H9 (cell line): ENCODE measurements at regions not wholly inside any gene's neighbourhood (a gene's known extent, or its start where the extent isn't known, plus 50 kb on each side); places are given as distances from the start of the nearest gene placed in this dataset.

Source experiments
- DNase-seq: peaks from one replicate; pipeline ENCODE4 v3.0.0-alpha.2; 2017
- H2AFZ ChIP-seq: one replicate; pipeline ENCODE4 v1.6.1; 2013; ENCODE audit warnings: mild to moderate bottlenecking, low read length, control low read depth, moderate library complexity
- H2AK5ac ChIP-seq: 2 replicates; pipeline ENCODE4 v1.6.1; 2013; ENCODE audit warnings: low read length, control low read depth, mixed read lengths; ENCODE audit not compliant: insufficient read length
- H2BK120ac ChIP-seq: one replicate; pipeline ENCODE4 v1.6.1; 2013; ENCODE audit warnings: low read depth, mild to moderate bottlenecking, low read length, control low read depth, inconsistent platforms; ENCODE audit not compliant: poor library complexity, severe bottlenecking
- H2BK12ac ChIP-seq: 2 replicates; pipeline ENCODE4 v1.6.1; 2013; ENCODE audit warnings: low read length, control low read depth, mixed read lengths, low read depth; ENCODE audit not compliant: insufficient read length
- H2BK15ac ChIP-seq: 2 replicates; pipeline ENCODE4 v1.6.1; 2013; ENCODE audit warnings: low read depth, low read length, control low read depth
- H2BK20ac ChIP-seq: one replicate; pipeline ENCODE4 v1.6.1; 2013; ENCODE audit warnings: low read depth, mild to moderate bottlenecking, low read length, control low read depth, inconsistent platforms; ENCODE audit not compliant: poor library complexity, severe bottlenecking
- H2BK5ac ChIP-seq: 2 replicates; pipeline ENCODE4 v1.6.1; 2013; ENCODE audit warnings: low read length, control low read depth, mixed read lengths; ENCODE audit not compliant: insufficient read length
- H3K14ac ChIP-seq: 2 replicates; pipeline ENCODE4 v1.6.1; 2013; ENCODE audit warnings: low read length, control low read depth; ENCODE audit not compliant: insufficient read depth
- H3K18ac ChIP-seq: 2 replicates; pipeline ENCODE4 v1.6.1; 2013; ENCODE audit warnings: low read depth, mild to moderate bottlenecking, mixed read lengths, low read length, control low read depth; ENCODE audit not compliant: insufficient read length
- H3K23ac ChIP-seq: 2 replicates; pipeline ENCODE4 v1.6.1; 2013; ENCODE audit warnings: low read length, control low read depth, mixed read lengths, low read depth; ENCODE audit not compliant: insufficient read length
- H3K23me2 ChIP-seq: 2 replicates; pipeline ENCODE4 v1.6.1; 2013; ENCODE audit warnings: low read depth, mild to moderate bottlenecking, mixed read lengths, low read length, control low read depth; ENCODE audit not compliant: insufficient read length, poor library complexity, severe bottlenecking
- H3K27ac ChIP-seq: 2 replicates; pipeline ENCODE4 v1.5.1; 2013; ENCODE audit warnings: low read length, control low read depth, mixed read lengths, low read depth; ENCODE audit not compliant: insufficient read length
- H3K27me3 ChIP-seq: 2 replicates; pipeline ENCODE4 v1.6.1; 2013; ENCODE audit warnings: low read length, control low read depth, inconsistent platforms; ENCODE audit not compliant: insufficient read depth
- H3K4ac ChIP-seq: 2 replicates; pipeline ENCODE4 v1.6.1; 2013; ENCODE audit warnings: low read depth, mild to moderate bottlenecking, control low read depth, inconsistent platforms, low read length, moderate library complexity
- H3K4me1 ChIP-seq: 2 replicates; pipeline ENCODE4 v1.6.1; 2013; ENCODE audit warnings: low read length, control low read depth, inconsistent platforms; ENCODE audit not compliant: insufficient read depth
- H3K4me2 ChIP-seq: 2 replicates; pipeline ENCODE4 v1.6.1; 2013; ENCODE audit warnings: low read length, control low read depth, mixed read lengths; ENCODE audit not compliant: insufficient read length, insufficient read depth
- H3K56ac ChIP-seq: 2 replicates; pipeline ENCODE4 v1.6.1; 2013; ENCODE audit warnings: low read depth, mild to moderate bottlenecking, mixed read lengths, low read length, control low read depth; ENCODE audit not compliant: insufficient read length
- H3K79me1 ChIP-seq: 2 replicates; pipeline ENCODE4 v1.6.1; 2013; ENCODE audit warnings: low read depth, mild to moderate bottlenecking, moderate library complexity, low read length, control low read depth, inconsistent platforms; ENCODE audit not compliant: insufficient read depth, poor library complexity, severe bottlenecking
- H3K79me2 ChIP-seq: 2 replicates; pipeline ENCODE4 v1.6.1; 2013; ENCODE audit warnings: low read length, control low read depth, inconsistent platforms; ENCODE audit not compliant: insufficient read depth
- H3K9ac ChIP-seq: 2 replicates; pipeline ENCODE4 v1.6.1; 2013; ENCODE audit warnings: low read length, control low read depth, mixed read lengths; ENCODE audit not compliant: insufficient read length; ENCODE audit errors: extremely low read depth
- H3K9me3 ChIP-seq: one replicate; pipeline ENCODE4 v1.6.1; 2013; ENCODE audit warnings: low read depth, low read length, inconsistent platforms; ENCODE audit not compliant: control insufficient read depth
- H3T11ph ChIP-seq: one replicate; pipeline ENCODE4 v1.6.1; 2013; ENCODE audit warnings: mild to moderate bottlenecking, low read length, control low read depth, inconsistent platforms
- H4K20me1 ChIP-seq: one replicate; pipeline ENCODE4 v1.6.1; 2013; ENCODE audit not compliant: control insufficient read depth, insufficient read length, insufficient read depth
- H4K5ac ChIP-seq: 2 replicates; pipeline ENCODE4 v1.6.1; 2013; ENCODE audit warnings: low read depth, mild to moderate bottlenecking, mixed read lengths, low read length, control low read depth; ENCODE audit not compliant: insufficient read length
- H4K8ac ChIP-seq: replicated peaks from 2 replicates; pipeline ENCODE4 v1.6.1; 2013; ENCODE audit warnings: low read length, control low read depth, mixed read lengths, low read depth; ENCODE audit not compliant: insufficient read length
- H4K91ac ChIP-seq: 2 replicates; pipeline ENCODE4 v1.6.1; 2013; ENCODE audit warnings: low read depth, mild to moderate bottlenecking, moderate library complexity, mixed read lengths, low read length, control low read depth; ENCODE audit not compliant: insufficient read length
- H3K27ac Mint-ChIP-seq, 3 experiments: 2 replicates in 2 of 3; 3 replicates in 1 of 3; pipeline ENCODE4 v1.8.0; 2020 to 2021; ENCODE audit warnings: mixed read lengths in 3 of 3, mild to moderate bottlenecking in 1 of 3, moderate library complexity in 1 of 3
- H3K27me3 Mint-ChIP-seq: 2 replicates; pipeline ENCODE4 v1.8.0; 2021; ENCODE audit warnings: low read depth, mild to moderate bottlenecking, moderate library complexity, mixed read lengths
- H3K36me3 Mint-ChIP-seq, 3 experiments: 2 replicates in 2 of 3; 3 replicates in 1 of 3; pipeline ENCODE4 v1.8.0; 2020 to 2021; ENCODE audit warnings: low read depth in 3 of 3, mixed read lengths in 3 of 3; ENCODE audit not compliant: insufficient read depth in 1 of 3
- H3K4me1 Mint-ChIP-seq, 2 experiments: 2 replicates each; pipeline ENCODE4 v1.8.0; 2020; ENCODE audit warnings: mixed read lengths in 2 of 2
- H3K4me3 Mint-ChIP-seq, 2 experiments: 2 replicates in 1 of 2; 3 replicates in 1 of 2; pipeline ENCODE4 v1.8.0; 2020 to 2021; ENCODE audit warnings: mild to moderate bottlenecking in 2 of 2, mixed read lengths in 2 of 2, moderate library complexity in 1 of 2
- H3K9me3 Mint-ChIP-seq, 2 experiments: 2 replicates in 1 of 2; 3 replicates in 1 of 2; pipeline ENCODE4 v1.8.0; 2020; ENCODE audit warnings: mild to moderate bottlenecking in 2 of 2, mixed read lengths in 2 of 2, moderate library complexity in 1 of 2
- CTCF ChIP-seq: fragments of 200-600 bp; sonication (generic); conservative IDR thresholded peaks from 3 replicates; pipeline ENCODE4 v1.8.0; 2021; ENCODE audit warnings: antibody characterized with exemption, mild to moderate bottlenecking
- WGBS: extraction: QIAGEN DNeasy Blood & Tissue Kit; methylation state at CpG from one replicate; pipeline ENCODE4 v1.1.7; 2013; ENCODE audit warnings: missing lambda C conversion rate, low lambda C conversion rate, mixed read lengths; ENCODE audit not compliant: insufficient read length; ENCODE audit errors: extremely low coverage; 5-methylcytosine and 5-hydroxymethylcytosine counted together

GRCh38 chr6:130749402-130749801 is 77.8 kb upstream of the SMLR1 start:
- H2BK20ac ChIP-seq = no peak overlapping the region
- Mint-ChIP-seq H3K9me3 (peaks cover 9 to 21% of the 10 kb centered on the region in 2 experiments), H3K27ac (no peak overlapping the region), H3K4me3 (no peak overlapping the region), H3K36me3 (peaks cover 2 to 22% (median 18%) of the 10 kb centered on the region in 3 experiments; a peak in 6 of 7 replicates), H3K4me1 (peaks cover 5 to 8% of the 10 kb centered on the region in 2 experiments; a peak in 3 of 4 replicates), H3K27me3 (no peaks in the 10 kb centered on the region)
- no peak overlapping the region for H2BK15ac ChIP-seq
- H4K5ac ChIP-seq = no peak overlapping the region
- no peak overlapping the region for H2AFZ ChIP-seq
- H4K91ac ChIP-seq = no peak overlapping the region
- H3K23me2 ChIP-seq = no peaks in the 10 kb centered on the region
- no peak overlapping the region for H4K8ac ChIP-seq
- no peak overlapping the region for H2AK5ac ChIP-seq
- no CpG with 5 or more reads among the region's 3 CpGs for WGBS
- no peak overlapping the region for H3K14ac ChIP-seq
- H3T11ph ChIP-seq = no peak overlapping the region
- no peak overlapping the region for H2BK5ac ChIP-seq
- no peaks in the 10 kb centered on the region for H4K20me1 ChIP-seq
- H3K4me2 ChIP-seq = no peak overlapping the region
- H3K27ac ChIP-seq = no peak overlapping the region
- no peak for TF ChIP-seq CTCF
- no peak overlapping the region for H3K9ac ChIP-seq
- no peaks in the 10 kb centered on the region; the same call in 1 of the 2 replicates for H3K4me1 ChIP-seq
- H3K23ac ChIP-seq = no peak overlapping the region
- H2BK120ac ChIP-seq = no peak overlapping the region
- no peak overlapping the region for H2BK12ac ChIP-seq
- DNase-seq = peak; percentile 33
- H3K9me3 ChIP-seq = peaks cover 13% of the 10 kb centered on the region
- H3K4ac ChIP-seq = no peak overlapping the region
- H3K79me2 ChIP-seq = no peaks in the 10 kb centered on the region
- no peaks in the 10 kb centered on the region for H3K79me1 ChIP-seq
- no peak overlapping the region for H3K18ac ChIP-seq
- no peak overlapping the region for H3K56ac ChIP-seq
- H3K27me3 ChIP-seq = no peaks in the 10 kb centered on the region
